Liver (tissue), 8 donors: ENCODE measurements at regions not wholly inside any gene's neighbourhood (a gene's known extent, or its start where the extent isn't known, plus 50 kb on each side); places are given as distances from the start of the nearest gene placed in this dataset.

Experiments
- DNase-seq: peaks from one replicate; pipeline ENCODE4 v3.0.0-alpha.2; 2017; ENCODE audit warnings: low spot score
- H3K27ac ChIP-seq, 2 donors: one replicate each; pipeline ENCODE4 v1.7.0; 2013; ENCODE audit warnings: inconsistent platforms in 2 of 2, low read length in 2 of 2, control low read depth in 1 of 2, low read depth in 1 of 2, mild to moderate bottlenecking in 1 of 2
- H3K27me3 ChIP-seq, 4 donors: one replicate each; pipeline versions ENCODE4 v1.6.1 to v1.7.0; 2013; ENCODE audit warnings: low read length in 3 of 4, inconsistent platforms in 1 of 4, mild to moderate bottlenecking in 1 of 4, moderate library complexity in 1 of 4; ENCODE audit not compliant: control insufficient read depth in 4 of 4, insufficient read depth in 4 of 4
- H3K36me3 ChIP-seq, 4 donors: one replicate each; pipeline versions ENCODE4 v1.6.1 to v1.7.0; 2013; ENCODE audit warnings: low read length in 3 of 4, mild to moderate bottlenecking in 3 of 4, low read depth in 1 of 4, moderate library complexity in 1 of 4; ENCODE audit not compliant: control insufficient read depth in 4 of 4, insufficient read depth in 3 of 4
- H3K4me1 ChIP-seq, 4 donors: one replicate each; pipeline versions ENCODE4 v1.6.1 to v1.7.0; 2013; ENCODE audit warnings: low read length in 3 of 4, mild to moderate bottlenecking in 3 of 4, moderate library complexity in 1 of 4; ENCODE audit not compliant: control insufficient read depth in 4 of 4, insufficient read depth in 4 of 4
- H3K4me3 ChIP-seq, 3 donors: one replicate each; pipeline versions ENCODE4 v1.6.1 to v1.7.0; 2013; ENCODE audit warnings: low read length in 3 of 3, control low read depth in 1 of 3, low read depth in 1 of 3, mild to moderate bottlenecking in 1 of 3
- H3K9ac ChIP-seq, 2 donors: one replicate each; pipeline ENCODE4 v1.7.0; 2013; ENCODE audit warnings: low read length in 2 of 2, mild to moderate bottlenecking in 2 of 2, moderate library complexity in 2 of 2, control low read depth in 1 of 2, low read depth in 1 of 2
- H3K9me3 ChIP-seq, 4 donors: one replicate each; pipeline versions ENCODE4 v1.6.1 to v1.7.0; 2013; ENCODE audit warnings: low read length in 3 of 4; ENCODE audit not compliant: control insufficient read depth in 4 of 4
- ATF3 ChIP-seq: IDR thresholded peaks from 2 replicates; pipeline ENCODE4 v1.6.1; 2016; ENCODE audit warnings: antibody characterized with exemption
- CTCF ChIP-seq: fragments of 150-350 bp; IDR thresholded peaks from 2 replicates; pipeline ENCODE4 v1.5.1; 2017; ENCODE audit warnings: improper control_type of control experiment, low read depth, low read length; ENCODE audit not compliant: missing input control
- HNF4A ChIP-seq, 2 donors: conservative IDR thresholded peaks; 2 replicates each; pipeline ENCODE4 v1.6.1; 2016; ENCODE audit warnings: antibody characterized with exemption in 2 of 2, mild to moderate bottlenecking in 2 of 2
- HNF4G ChIP-seq: IDR thresholded peaks from 2 replicates; pipeline ENCODE4 v1.6.1; 2016; ENCODE audit warnings: antibody characterized with exemption
- JUND ChIP-seq, 2 donors: IDR thresholded peaks; 2 replicates each; pipeline ENCODE4 v1.6.1; 2016; ENCODE audit warnings: antibody characterized with exemption in 2 of 2
- MAX ChIP-seq: IDR thresholded peaks from 2 replicates; pipeline ENCODE4 v1.6.1; 2016; ENCODE audit warnings: antibody characterized with exemption
- NR2F2 ChIP-seq: IDR thresholded peaks from 2 replicates; pipeline ENCODE4 v1.6.1; 2016; ENCODE audit warnings: antibody characterized with exemption
- RAD21 ChIP-seq, 2 donors: IDR thresholded peaks; 2 replicates each; pipeline ENCODE4 v1.6.1; 2016; ENCODE audit warnings: antibody characterized with exemption in 2 of 2, mild to moderate bottlenecking in 2 of 2
- ZBTB33 ChIP-seq: IDR thresholded peaks from 2 replicates; pipeline ENCODE4 v1.6.1; 2016; ENCODE audit warnings: antibody characterized with exemption
- WGBS: extraction: QIAGEN DNeasy Blood & Tissue Kit; methylation state at CpG from one replicate; pipeline ENCODE4 v1.1.7; 2013; 5-methylcytosine and 5-hydroxymethylcytosine counted together
- donor health status: healthy.
- donor health status: healthy.
- donor health status: healthy.
- donor health status: healthy.
- donor health status: healthy.

- Histone ChIP-seq H3K36me3 (no peaks in the 10 kb centered on the region), H3K4me3 (no peak overlapping the region), H3K9ac (no peak overlapping the region), H3K27ac (no peak overlapping the region), H3K27me3 (no peaks in the 10 kb centered on the region), H3K4me1 (no peaks in the 10 kb centered on the region), H3K9me3 (no peaks in the 10 kb centered on the region)
- no peak for TF ChIP-seq CTCF
- TF ChIP-seq HNF4G: no peak
- no peak for TF ChIP-seq ZBTB33
- no peak for TF ChIP-seq NR2F2
- TF ChIP-seq JUND (IDR thresholded peaks at IDR 0.05): no peak
- no peak for TF ChIP-seq RAD21 (IDR thresholded peaks at IDR 0.05)
- no peak for TF ChIP-seq ATF3
- no peak for DNase-seq
- 85% methylated on average over 13 of the region's 13 CpGs for WGBS
These were observed 203.2 kb downstream of the TSHZ3 start for GRCh38 chr19:31146015-31146414.

- TF ChIP-seq ATF3 (no peak), MAX (no peak), HNF4G (no peak), ZBTB33 (no peak), HNF4A (conservative IDR thresholded peaks at IDR 0.05) (no peak)
These were observed 204.2 kb downstream of the TSHZ3 start for GRCh38 chr19:31145007-31145406.

More at GRCh38 chr19:31145007-31145406, 204.2 kb downstream of the TSHZ3 start:
- H3K4me3 ChIP-seq: no peak overlapping the region
- H3K27ac ChIP-seq: no peak overlapping the region
- no peak for DNase-seq
- no peaks in the 10 kb centered on the region for H3K9me3 ChIP-seq
- no peak overlapping the region for H3K9ac ChIP-seq
- no peaks in the 10 kb centered on the region for H3K4me1 ChIP-seq
- WGBS: 73% methylated on average over 7 of the region's 7 CpGs
- H3K36me3 ChIP-seq: no peaks in the 10 kb centered on the region
- no peaks in the 10 kb centered on the region for H3K27me3 ChIP-seq
